ENCODE measurements at regions not wholly inside any gene's neighbourhood (a gene's known extent, or its start where the extent isn't known, plus 50 kb on each side); places are given as distances from the start of the nearest gene placed in this dataset.
A peak's percentile ranks its signal among the peaks of the same experiment; 100 is the strongest.

GRCh38 chr7:22939842-22940241 lies 74.1 kb downstream of the HYCC1 start:
- Histone ChIP-seq H3K27me3 (no peaks in the 10 kb centered on the region), H3K36me3 (peaks cover 5 to 9% of the 10 kb centered on the region in 2 donors), H3K9me3 (no peaks in the 10 kb centered on the region), H3K4me1 (peaks cover 0 to 8% of the 10 kb centered on the region in 2 donors), H3K4me3 (no peak overlapping the region), H3K27ac (no peak overlapping the region)
- TF ChIP-seq CTCF (IDR thresholded peaks at IDR 0.05), result no peak
- DNase-seq (ENCODE audit: low spot score in 2 of 2), result no peak
- intact Hi-C loops (cut with DNase I), result no loop called here

GRCh38 chr7:22937946-22938345 lies 76.0 kb downstream of the HYCC1 start:
- no peaks in the 10 kb centered on the region for H3K27me3 ChIP-seq
- no peaks in the 10 kb centered on the region for H3K9me3 ChIP-seq
- no peak for DNase-seq (ENCODE audit: low spot score in 2 of 2)
- H3K36me3 ChIP-seq, result peaks cover 4 to 5% of the 10 kb centered on the region in 2 donors
- no peak for TF ChIP-seq CTCF (IDR thresholded peaks at IDR 0.05)
- intact Hi-C loops (cut with DNase I), result no loop called here
- peaks cover 0 to 15% of the 10 kb centered on the region in 2 donors for H3K4me1 ChIP-seq
- no peak overlapping the region for H3K27ac ChIP-seq
- H3K4me3 ChIP-seq, result no peak overlapping the region

GRCh38 chr7:22936246-22936645 lies 77.7 kb downstream of the HYCC1 start:
- Histone ChIP-seq H3K27ac (peak overlapping the region in 1 of 2 donors; percentile 12), H3K36me3 (peaks cover 4 to 5% of the 10 kb centered on the region in 2 donors), H3K4me3 (no peak overlapping the region), H3K4me1 (peaks cover 0 to 15% of the 10 kb centered on the region in 2 donors), H3K27me3 (no peaks in the 10 kb centered on the region), H3K9me3 (no peaks in the 10 kb centered on the region)
- intact Hi-C loops (cut with DNase I), result no loop called here
- no peak for TF ChIP-seq CTCF (IDR thresholded peaks at IDR 0.05)
- no peak for DNase-seq (ENCODE audit: low spot score in 2 of 2)

- TF ChIP-seq CTCF (IDR thresholded peaks at IDR 0.05), result no peak
- peaks cover 0 to 15% of the 10 kb centered on the region in 2 donors for H3K4me1 ChIP-seq
- H3K27me3 ChIP-seq, result no peaks in the 10 kb centered on the region
- peak overlapping the region in 1 of 2 donors; percentile 74 for H3K27ac ChIP-seq
- no peaks in the 10 kb centered on the region for H3K9me3 ChIP-seq
- no peak for DNase-seq (ENCODE audit: low spot score in 2 of 2)
- no peak overlapping the region for H3K4me3 ChIP-seq
- peaks cover under 1% of the 10 kb centered on the region in 2 donors for H3K36me3 ChIP-seq
- intact Hi-C loops (cut with DNase I), result no loop called here
Observed at GRCh38 chr7:22935269-22935668, 78.7 kb downstream of the HYCC1 start.

GRCh38 chr7:22934473-22935065 lies 79.4 kb downstream of the HYCC1 start:
- no peaks in the 10 kb centered on the region for H3K27me3 ChIP-seq
- no peak for TF ChIP-seq CTCF (IDR thresholded peaks at IDR 0.05)
- no peaks in the 10 kb centered on the region for H3K9me3 ChIP-seq
- H3K36me3 ChIP-seq, result no peaks in the 10 kb centered on the region
- peaks cover 0 to 15% of the 10 kb centered on the region in 2 donors for H3K4me1 ChIP-seq
- peak overlapping the region; percentile 63 to 74 for H3K27ac ChIP-seq
- no peak for DNase-seq (ENCODE audit: low spot score in 2 of 2)
- no peak overlapping the region for H3K4me3 ChIP-seq
- intact Hi-C loops (cut with DNase I), result loop anchor here (5.0 kb wide), 3 partner anchors 38 to 82 kb away; no protein-coding TSS in a partner anchor

Measured in ascending aorta (tissue), 2 donors.